Ectodermal cell (in vitro differentiated cells): ENCODE measurements at regions not wholly inside any gene's neighbourhood (a gene's known extent, or its start where the extent isn't known, plus 50 kb on each side); places are given as distances from the start of the nearest gene placed in this dataset.

Source experiments
- H3K27ac ChIP-seq: 2 replicates; pipeline ENCODE4 v1.7.0; 2013; ENCODE audit warnings: mild to moderate bottlenecking, low read depth, low read length; ENCODE audit not compliant: insufficient read depth, poor library complexity, severe bottlenecking
- H3K27me3 ChIP-seq: 2 replicates; pipeline ENCODE4 v1.7.0; 2013; ENCODE audit warnings: mild to moderate bottlenecking, low read length; ENCODE audit not compliant: insufficient read depth, control insufficient read depth, poor library complexity, severe bottlenecking
- H3K36me3 ChIP-seq: one replicate; pipeline ENCODE4 v1.7.0; 2013; ENCODE audit warnings: low read length; ENCODE audit not compliant: control insufficient read depth, insufficient read depth
- H3K4me1 ChIP-seq: one replicate; pipeline ENCODE4 v1.7.0; 2013; ENCODE audit warnings: low read length; ENCODE audit not compliant: control insufficient read depth, insufficient read depth
- H3K4me3 ChIP-seq: 2 replicates; pipeline ENCODE4 v1.7.0; 2013; ENCODE audit warnings: low read depth, low read length, control low read depth; ENCODE audit not compliant: insufficient read depth
- H3K9me3 ChIP-seq: 2 replicates; pipeline ENCODE4 v1.7.0; 2013; ENCODE audit warnings: mild to moderate bottlenecking, low read length, moderate library complexity; ENCODE audit not compliant: control insufficient read depth
- WGBS, 2 experiments: methylation state at CpG; one replicate each; pipeline ENCODE4 v1.1.7; 2013; ENCODE audit warnings: missing lambda C conversion rate in 2 of 2; 5-methylcytosine and 5-hydroxymethylcytosine counted together

DNA sequence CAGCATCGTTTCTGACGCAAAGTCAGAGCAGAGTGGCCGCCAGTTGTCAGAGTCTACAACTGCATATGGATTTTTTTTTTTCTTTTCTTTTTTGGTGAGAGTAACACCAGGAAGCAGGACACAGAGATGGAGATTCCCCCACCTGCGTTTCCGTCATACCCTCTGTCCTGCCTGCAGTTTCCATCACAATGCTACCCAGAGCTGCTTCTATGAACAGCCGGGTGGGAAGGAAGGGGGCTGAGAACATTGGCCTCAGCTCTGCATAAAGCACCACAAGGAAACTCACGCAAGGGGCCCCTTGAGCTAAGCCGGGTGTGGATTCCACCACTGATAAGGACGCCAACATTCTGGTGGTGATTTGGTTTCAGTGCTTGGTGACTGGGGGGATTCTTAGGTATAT, 183.5 kb upstream of the AFDN start:
- Histone ChIP-seq H3K27ac (no peak overlapping the region), H3K9me3 (no peaks in the 10 kb centered on the region), H3K36me3 (no peaks in the 10 kb centered on the region), H3K4me1 (peaks cover 21% of the 10 kb centered on the region), H3K27me3 (no peaks in the 10 kb centered on the region), H3K4me3 (no peak overlapping the region)
- 66 to 73% methylated on average over 9 of the region's 9 CpGs for WGBS, 2 experiments

GRCh38 chr6:167643716-167644115, 183.0 kb upstream of the AFDN start:
- H3K36me3 ChIP-seq: no peaks in the 10 kb centered on the region

GRCh38 chr6:167644412-167645132, 182.1 kb upstream of the AFDN start:
- H3K36me3 ChIP-seq: no peaks in the 10 kb centered on the region
- H3K27me3 ChIP-seq: no peaks in the 10 kb centered on the region
- no peak overlapping the region for H3K27ac ChIP-seq
- H3K4me3 ChIP-seq: no peak overlapping the region
- H3K9me3 ChIP-seq: no peaks in the 10 kb centered on the region
- peaks cover 21% of the 10 kb centered on the region for H3K4me1 ChIP-seq
- WGBS, 2 experiments: 81 to 84% methylated on average over 21 of the region's 21 CpGs

More at GRCh38 chr6:167643716-167644115, 183.0 kb upstream of the AFDN start:
- 87% methylated on average over 11 of the region's 11 CpGs for WGBS, 2 experiments
- no peaks in the 10 kb centered on the region for H3K9me3 ChIP-seq
- H3K27ac ChIP-seq: no peak overlapping the region
- peaks cover 21% of the 10 kb centered on the region for H3K4me1 ChIP-seq
- H3K4me3 ChIP-seq: no peak overlapping the region
- H3K27me3 ChIP-seq: no peaks in the 10 kb centered on the region

DNA sequence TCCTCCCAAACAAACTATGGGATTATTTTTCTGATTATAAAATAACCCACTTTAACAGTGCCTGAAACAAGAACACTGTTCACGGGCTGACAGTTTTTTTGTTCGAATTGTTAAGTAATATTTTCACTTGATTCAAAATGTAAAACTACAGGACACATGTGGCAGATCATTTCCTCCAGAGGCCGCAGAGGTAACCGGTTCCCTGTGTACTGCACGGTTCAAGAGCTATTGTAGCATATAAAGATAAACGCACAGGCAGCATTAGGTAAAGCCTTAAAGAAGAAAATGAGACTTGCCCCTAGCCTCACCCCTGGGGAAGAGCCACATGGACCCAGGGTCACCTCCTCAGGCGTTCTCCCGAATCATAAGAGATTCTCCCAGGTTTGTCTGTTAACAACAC, 181.3 kb upstream of the AFDN start:
- 96 to 98% methylated on average over 8 of the region's 8 CpGs for WGBS, 2 experiments
- Histone ChIP-seq H3K4me3 (no peak overlapping the region), H3K27me3 (no peaks in the 10 kb centered on the region), H3K4me1 (peaks cover 21% of the 10 kb centered on the region), H3K27ac (no peak overlapping the region), H3K9me3 (no peaks in the 10 kb centered on the region), H3K36me3 (no peaks in the 10 kb centered on the region)

DNA sequence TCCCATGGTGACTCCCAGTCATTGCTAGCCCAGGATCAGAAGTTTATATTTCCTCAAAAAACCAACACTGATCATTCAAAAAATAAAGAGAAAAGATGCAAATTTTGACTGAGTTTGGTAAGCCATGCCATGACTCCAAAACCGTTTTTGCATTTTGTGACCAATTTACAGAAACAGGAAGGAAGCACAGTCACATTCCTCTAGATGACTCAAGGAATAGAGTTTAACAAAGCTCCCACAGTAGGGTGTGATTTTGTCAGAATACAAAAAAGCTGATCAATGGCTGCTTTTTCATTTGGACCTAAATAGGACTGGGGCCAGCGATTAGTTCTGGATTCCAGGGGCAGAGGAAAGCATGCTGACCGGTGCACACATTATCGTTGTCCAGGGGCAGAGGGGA, 179.4 kb upstream of the AFDN start:
- Histone ChIP-seq H3K36me3 (no peaks in the 10 kb centered on the region), H3K27ac (peak overlapping the region; percentile 78), H3K4me3 (no peak overlapping the region), H3K4me1 (peaks cover 21% of the 10 kb centered on the region), H3K9me3 (no peaks in the 10 kb centered on the region), H3K27me3 (no peaks in the 10 kb centered on the region)
- WGBS, 2 experiments: 42 to 55% methylated on average over 4 of the region's 4 CpGs

- Histone ChIP-seq H3K4me1 (peaks cover 21% of the 10 kb centered on the region), H3K27me3 (no peaks in the 10 kb centered on the region), H3K4me3 (no peak overlapping the region), H3K27ac (peak overlapping the region; percentile 18), H3K36me3 (no peaks in the 10 kb centered on the region), H3K9me3 (no peaks in the 10 kb centered on the region)
- 95 to 96% methylated on average over 13 of the region's 13 CpGs for WGBS, 2 experiments
Measured at GRCh38 chr6:167647737-167648470, 178.8 kb upstream of the AFDN start.

GRCh38 chr6:167648501-167649278, 178.0 kb upstream of the AFDN start:
- no peaks in the 10 kb centered on the region for H3K27me3 ChIP-seq
- no peaks in the 10 kb centered on the region for H3K36me3 ChIP-seq
- peaks cover 21% of the 10 kb centered on the region for H3K4me1 ChIP-seq
- 92 to 96% methylated on average over 13 of the region's 13 CpGs for WGBS, 2 experiments
- no peak overlapping the region for H3K4me3 ChIP-seq
- H3K27ac ChIP-seq: no peak overlapping the region
- H3K9me3 ChIP-seq: no peaks in the 10 kb centered on the region

GRCh38 chr6:167649476-167649875, 177.2 kb upstream of the AFDN start:
- no peak overlapping the region for H3K4me3 ChIP-seq

DNA sequence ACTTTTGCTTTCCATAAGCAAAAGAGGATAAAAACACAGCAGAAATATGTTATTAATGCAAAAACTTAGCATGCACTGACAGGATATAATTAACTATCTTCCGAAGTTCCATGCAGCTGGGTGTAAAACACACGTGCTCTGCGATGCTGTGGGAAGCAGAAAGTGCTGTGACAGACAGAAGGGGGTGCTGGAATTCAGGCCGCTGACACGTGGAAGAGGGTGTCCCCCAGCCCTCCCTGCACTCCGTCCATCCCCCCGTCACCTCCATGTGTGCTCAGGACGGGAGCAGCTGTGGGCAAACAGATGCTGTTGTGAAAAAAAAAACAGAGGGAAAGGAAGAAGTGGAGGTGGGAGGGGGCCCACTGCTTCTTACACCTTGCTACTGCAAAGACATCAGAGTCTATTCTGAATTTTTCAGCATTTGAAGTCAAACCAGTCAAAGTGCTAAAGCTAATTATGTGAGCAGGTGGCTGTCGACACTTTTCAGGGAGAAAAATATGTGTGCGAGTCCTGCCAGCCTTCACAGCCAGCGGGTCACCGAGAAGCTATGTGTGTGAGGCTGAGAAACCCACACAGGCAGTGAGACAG, 175.9 kb upstream of the AFDN start:
- Histone ChIP-seq H3K4me1 (peaks cover 21% of the 10 kb centered on the region), H3K4me3 (no peak overlapping the region), H3K27ac (no peak overlapping the region), H3K9me3 (no peaks in the 10 kb centered on the region), H3K27me3 (no peaks in the 10 kb centered on the region), H3K36me3 (no peaks in the 10 kb centered on the region)
- 79 to 80% methylated on average over 12 of the region's 12 CpGs for WGBS, 2 experiments

More at GRCh38 chr6:167649476-167649875, 177.2 kb upstream of the AFDN start:
- H3K9me3 ChIP-seq: no peaks in the 10 kb centered on the region
- H3K27me3 ChIP-seq: no peaks in the 10 kb centered on the region
- peaks cover 21% of the 10 kb centered on the region for H3K4me1 ChIP-seq
- H3K36me3 ChIP-seq: no peaks in the 10 kb centered on the region
- no peak overlapping the region for H3K27ac ChIP-seq
- 92% methylated on average over 8 of the region's 8 CpGs for WGBS, 2 experiments
